NT2/D1 (cell line): ENCODE measurements at regions not wholly inside any gene's neighbourhood (a gene's known extent, or its start where the extent isn't known, plus 50 kb on each side); places are given as distances from the start of the nearest gene placed in this dataset.

Experiments
- DNase-seq: peaks from one replicate; pipeline ENCODE4 v3.0.0-alpha.2; 2011; ENCODE audit warnings: low read depth, low spot score
- H3K27me3 ChIP-seq: 2 replicates; pipeline ENCODE4 v1.6.0; 2011; ENCODE audit warnings: mild to moderate bottlenecking; ENCODE audit not compliant: insufficient read length, insufficient read depth
- H3K36me3 ChIP-seq: 2 replicates; pipeline ENCODE4 v1.6.1; 2011; ENCODE audit warnings: mild to moderate bottlenecking, low read length, mixed read lengths; ENCODE audit not compliant: insufficient read depth, insufficient read length
- H3K4me1 ChIP-seq: 2 replicates; pipeline ENCODE4 v1.5.1; 2011; ENCODE audit not compliant: insufficient read depth, insufficient read length
- H3K4me3 ChIP-seq: 2 replicates; pipeline ENCODE4 v1.5.1; 2011; ENCODE audit warnings: low read depth; ENCODE audit not compliant: insufficient read length
- H3K9ac ChIP-seq: 2 replicates; pipeline ENCODE4 v1.6.0; 2011; ENCODE audit warnings: low read depth; ENCODE audit not compliant: insufficient read length
- H3K9me3 ChIP-seq: 2 replicates; pipeline ENCODE4 v1.5.1; 2011; ENCODE audit warnings: mild to moderate bottlenecking, low read length; ENCODE audit not compliant: insufficient read depth
- SUZ12 ChIP-seq: IDR thresholded peaks from 2 replicates; pipeline ENCODE4 v1.6.1; 2011; ENCODE audit not compliant: insufficient read length, insufficient read depth; ENCODE audit errors: extremely low read depth
- YY1 ChIP-seq: IDR thresholded peaks from 2 replicates; pipeline ENCODE4 v1.6.1; 2011; ENCODE audit not compliant: insufficient read length, insufficient read depth
- ZNF274 ChIP-seq: IDR thresholded peaks from 2 replicates; pipeline ENCODE4 v1.6.1; 2011; ENCODE audit warnings: mild to moderate bottlenecking, low read depth, low read length

GRCh38 chr10:118394301-118395200 is 52.4 kb upstream of the FAM204A start:
- Histone ChIP-seq H3K9ac (no peak overlapping the region), H3K36me3 (no peaks in the 10 kb centered on the region), H3K9me3 (no peaks in the 10 kb centered on the region; the same call in 1 of the 2 replicates), H3K4me3 (no peak overlapping the region), H3K27me3 (no peaks in the 10 kb centered on the region), H3K4me1 (no peaks in the 10 kb centered on the region)
- TF ChIP-seq YY1 (no peak), ZNF274 (no peak), SUZ12 (no peak)
- no peak for DNase-seq

GRCh38 chr10:118392761-118393160 is 50.6 kb upstream of the FAM204A start:
- Histone ChIP-seq H3K27me3 (no peaks in the 10 kb centered on the region), H3K36me3 (no peaks in the 10 kb centered on the region), H3K9me3 (peaks cover 7% of the 10 kb centered on the region; the same call in 1 of the 2 replicates), H3K4me3 (no peak overlapping the region), H3K9ac (no peak overlapping the region), H3K4me1 (no peaks in the 10 kb centered on the region)
- no peak for DNase-seq
- TF ChIP-seq SUZ12: no peak
- TF ChIP-seq YY1: no peak
- TF ChIP-seq ZNF274: no peak
